ENCODE measurements at regions not wholly inside any gene's neighbourhood (a gene's known extent, or its start where the extent isn't known, plus 50 kb on each side); places are given as distances from the start of the nearest gene placed in this dataset.

- H3K4me2 ChIP-seq (ENCODE audit: low read depth, low read length, poor library complexity, severe bottlenecking) = no peak overlapping the region
- no peaks in the 10 kb centered on the region for H3K9me2 ChIP-seq (replicated peaks; ENCODE audit: insufficient read depth, low read length)
- no peaks in the 10 kb centered on the region for H3K9me3 ChIP-seq (ENCODE audit: insufficient read depth, low read length)
- H3K79me2 ChIP-seq (ENCODE audit: insufficient read depth, low read length) = no peaks in the 10 kb centered on the region
- H3K27ac ChIP-seq (ENCODE audit: low read depth, low read length) = no peak overlapping the region
- no peaks in the 10 kb centered on the region for H3K27me3 ChIP-seq (ENCODE audit: low read length)
- no peaks in the 10 kb centered on the region for H4K20me1 ChIP-seq (ENCODE audit: low read depth, low read length)
- no peak overlapping the region for H2AFZ ChIP-seq (ENCODE audit: low read depth, low read length, severe bottlenecking)
- TF ChIP-seq, protein P1, sequence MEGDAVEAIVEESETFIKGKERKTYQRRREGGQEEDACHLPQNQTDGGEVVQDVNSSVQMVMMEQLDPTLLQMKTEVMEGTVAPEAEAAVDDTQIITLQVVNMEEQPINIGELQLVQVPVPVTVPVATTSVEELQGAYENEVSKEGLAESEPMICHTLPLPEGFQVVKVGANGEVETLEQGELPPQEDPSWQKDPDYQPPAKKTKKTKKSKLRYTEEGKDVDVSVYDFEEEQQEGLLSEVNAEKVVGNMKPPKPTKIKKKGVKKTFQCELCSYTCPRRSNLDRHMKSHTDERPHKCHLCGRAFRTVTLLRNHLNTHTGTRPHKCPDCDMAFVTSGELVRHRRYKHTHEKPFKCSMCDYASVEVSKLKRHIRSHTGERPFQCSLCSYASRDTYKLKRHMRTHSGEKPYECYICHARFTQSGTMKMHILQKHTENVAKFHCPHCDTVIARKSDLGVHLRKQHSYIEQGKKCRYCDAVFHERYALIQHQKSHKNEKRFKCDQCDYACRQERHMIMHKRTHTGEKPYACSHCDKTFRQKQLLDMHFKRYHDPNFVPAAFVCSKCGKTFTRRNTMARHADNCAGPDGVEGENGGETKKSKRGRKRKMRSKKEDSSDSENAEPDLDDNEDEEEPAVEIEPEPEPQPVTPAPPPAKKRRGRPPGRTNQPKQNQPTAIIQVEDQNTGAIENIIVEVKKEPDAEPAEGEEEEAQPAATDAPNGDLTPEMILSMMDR (IDR thresholded peaks at IDR 0.05; ENCODE audit: insufficient read depth, low read length, poor library complexity, severe bottlenecking) = peak; percentile 34
- no peak for TF ChIP-seq EZH2phosphoT487 (conservative IDR thresholded peaks at IDR 0.05; ENCODE audit: low read length)
- no peaks in the 10 kb centered on the region for H3K36me3 ChIP-seq (ENCODE audit: low read length)
- H3K4me3 ChIP-seq (ENCODE audit: insufficient read depth, low read length, poor library complexity, severe bottlenecking) = no peak overlapping the region
- no peak overlapping the region for H3K9ac ChIP-seq (ENCODE audit: low read length)
- no peaks in the 10 kb centered on the region for H3F3A ChIP-seq (ENCODE audit: insufficient read depth)
Measured at GRCh38 chr4:111283066-111283677, 660.3 kb upstream of the PITX2 start.

GRCh38 chr4:111296466-111296865 lies 673.6 kb upstream of the PITX2 start:
- no peaks in the 10 kb centered on the region for H4K20me1 ChIP-seq (ENCODE audit: low read depth, low read length)
- no peaks in the 10 kb centered on the region for H3F3A ChIP-seq (ENCODE audit: insufficient read depth)
- TF ChIP-seq EZH2phosphoT487 (conservative IDR thresholded peaks at IDR 0.05; ENCODE audit: low read length) = no peak
- TF ChIP-seq, protein P1 (IDR thresholded peaks at IDR 0.05; ENCODE audit: insufficient read depth, low read length, poor library complexity, severe bottlenecking) = no peak
- no peaks in the 10 kb centered on the region for H3K79me2 ChIP-seq (ENCODE audit: insufficient read depth, low read length)
- no peaks in the 10 kb centered on the region for H3K9me3 ChIP-seq (ENCODE audit: insufficient read depth, low read length)
- no peak overlapping the region for H3K27ac ChIP-seq (ENCODE audit: low read depth, low read length)
- no peak overlapping the region for H2AFZ ChIP-seq (ENCODE audit: low read depth, low read length, severe bottlenecking)
- H3K36me3 ChIP-seq (ENCODE audit: low read length) = no peaks in the 10 kb centered on the region
- no peak overlapping the region for H3K4me3 ChIP-seq (ENCODE audit: insufficient read depth, low read length, poor library complexity, severe bottlenecking)
- H3K27me3 ChIP-seq (ENCODE audit: low read length) = no peaks in the 10 kb centered on the region
- H3K4me2 ChIP-seq (ENCODE audit: low read depth, low read length, poor library complexity, severe bottlenecking) = no peak overlapping the region
- no peak overlapping the region for H3K9ac ChIP-seq (ENCODE audit: low read length)
- H3K9me2 ChIP-seq (replicated peaks; ENCODE audit: insufficient read depth, low read length) = no peaks in the 10 kb centered on the region

GRCh38 chr4:111303806-111304205 lies 680.9 kb upstream of the PITX2 start:
- no peaks in the 10 kb centered on the region for H3K79me2 ChIP-seq (ENCODE audit: insufficient read depth, low read length)
- H2AFZ ChIP-seq (ENCODE audit: low read depth, low read length, severe bottlenecking) = no peak overlapping the region
- H3K27ac ChIP-seq (ENCODE audit: low read depth, low read length) = no peak overlapping the region
- H3K9ac ChIP-seq (ENCODE audit: low read length) = no peak overlapping the region
- no peaks in the 10 kb centered on the region for H3K9me3 ChIP-seq (ENCODE audit: insufficient read depth, low read length)
- H3K9me2 ChIP-seq (replicated peaks; ENCODE audit: insufficient read depth, low read length) = no peaks in the 10 kb centered on the region
- no peak overlapping the region for H3K4me3 ChIP-seq (ENCODE audit: insufficient read depth, low read length, poor library complexity, severe bottlenecking)
- TF ChIP-seq EZH2phosphoT487 (conservative IDR thresholded peaks at IDR 0.05; ENCODE audit: low read length) = no peak
- TF ChIP-seq, protein P1 (IDR thresholded peaks at IDR 0.05; ENCODE audit: insufficient read depth, low read length, poor library complexity, severe bottlenecking) = no peak
- no peaks in the 10 kb centered on the region for H3K27me3 ChIP-seq (ENCODE audit: low read length)
- H4K20me1 ChIP-seq (ENCODE audit: low read depth, low read length) = no peaks in the 10 kb centered on the region
- no peak overlapping the region for H3K4me2 ChIP-seq (ENCODE audit: low read depth, low read length, poor library complexity, severe bottlenecking)
- H3K36me3 ChIP-seq (ENCODE audit: low read length) = no peaks in the 10 kb centered on the region
- no peaks in the 10 kb centered on the region for H3F3A ChIP-seq (ENCODE audit: insufficient read depth)
